ENCODE measurements at regions not wholly inside any gene's neighbourhood (a gene's known extent, or its start where the extent isn't known, plus 50 kb on each side); places are given as distances from the start of the nearest gene placed in this dataset.
"Not testable (repeated sequence)": the region's sequence is repeated elsewhere in the genome, so short reads cannot be mapped to it uniquely, and the experiment has no call there.

- Histone ChIP-seq H3K36me3 (no peaks in the 10 kb centered on the region), H3K27ac (no peak overlapping the region), H3K9me3 (no peaks in the 10 kb centered on the region), H3K4me3 (no peak overlapping the region), H3K4me1 (no peaks in the 10 kb centered on the region), H3K27me3 (no peaks in the 10 kb centered on the region)
- intact Hi-C loops (cut with DNase I), result no loop called here
- no peak for TF ChIP-seq CTCF (IDR thresholded peaks at IDR 0.05)
- no peak for DNase-seq (ENCODE audit: low spot score in 2 of 2)
Observed at GRCh38 chr4:64705989-64706388, 296.7 kb upstream of the TECRL start.

- no peaks in the 10 kb centered on the region for H3K27me3 ChIP-seq
- intact Hi-C loops (cut with DNase I), result no loop called here
- no peaks in the 10 kb centered on the region for H3K36me3 ChIP-seq
- H3K4me1 ChIP-seq, result no peaks in the 10 kb centered on the region
- H3K27ac ChIP-seq, result no peak overlapping the region
- TF ChIP-seq CTCF (IDR thresholded peaks at IDR 0.05), result no peak
- H3K9me3 ChIP-seq, result no peaks in the 10 kb centered on the region
- H3K4me3 ChIP-seq, result no peak overlapping the region
- DNase-seq (ENCODE audit: low spot score in 2 of 2), result no peak
Observed at GRCh38 chr4:64698171-64698570, 288.9 kb upstream of the TECRL start.

- Histone ChIP-seq H3K4me3 (no peak overlapping the region), H3K27me3 (no peaks in the 10 kb centered on the region), H3K9me3 (no peaks in the 10 kb centered on the region), H3K36me3 (no peaks in the 10 kb centered on the region), H3K4me1 (no peaks in the 10 kb centered on the region), H3K27ac (no peak overlapping the region)
- intact Hi-C loops (cut with DNase I), result no loop called here
- no peak for DNase-seq (ENCODE audit: low spot score in 2 of 2)
- TF ChIP-seq CTCF (IDR thresholded peaks at IDR 0.05), result no peak
Observed at GRCh38 chr4:64682946-64683345, 273.7 kb upstream of the TECRL start.

- no peak overlapping the region for H3K27ac ChIP-seq
- intact Hi-C loops (cut with DNase I), result no loop called here
- no peak overlapping the region for H3K4me3 ChIP-seq
Observed at GRCh38 chr4:64682481-64682880, 273.2 kb upstream of the TECRL start.

GRCh38 chr4:64673121-64673520, 263.9 kb upstream of the TECRL start:
- H3K27me3 ChIP-seq; DNase-seq (ENCODE audit: low spot score in 2 of 2); intact Hi-C loops (cut with DNase I); H3K4me1 ChIP-seq; H3K9me3 ChIP-seq; H3K27ac ChIP-seq; H3K36me3 ChIP-seq; H3K4me3 ChIP-seq: not testable (repeated sequence)

More at GRCh38 chr4:64682481-64682880, 273.2 kb upstream of the TECRL start:
- H3K27me3 ChIP-seq, result no peaks in the 10 kb centered on the region
- DNase-seq (ENCODE audit: low spot score in 2 of 2), result no peak
- TF ChIP-seq CTCF (IDR thresholded peaks at IDR 0.05), result no peak
- no peaks in the 10 kb centered on the region for H3K4me1 ChIP-seq
- no peaks in the 10 kb centered on the region for H3K36me3 ChIP-seq
- H3K9me3 ChIP-seq, result no peaks in the 10 kb centered on the region

- no peak for TF ChIP-seq CTCF (IDR thresholded peaks at IDR 0.05)
- no peak for DNase-seq (ENCODE audit: low spot score in 2 of 2)
- Histone ChIP-seq H3K36me3 (no peaks in the 10 kb centered on the region), H3K27ac (no peak overlapping the region), H3K4me3 (no peak overlapping the region), H3K9me3 (no peaks in the 10 kb centered on the region), H3K4me1 (no peaks in the 10 kb centered on the region), H3K27me3 (no peaks in the 10 kb centered on the region)
- intact Hi-C loops (cut with DNase I), result no loop called here
Observed at GRCh38 chr4:64670647-64671046, 261.4 kb upstream of the TECRL start.

Measured in ascending aorta (tissue), 2 donors.